Subcutaneous abdominal adipose tissue (tissue), 5 donors: ENCODE measurements at regions not wholly inside any gene's neighbourhood (a gene's known extent, or its start where the extent isn't known, plus 50 kb on each side); places are given as distances from the start of the nearest gene placed in this dataset.
A peak's percentile ranks its signal among the peaks of the same experiment; 100 is the strongest.
"Not testable (repeated sequence)": the region's sequence is repeated elsewhere in the genome, so short reads cannot be mapped to it uniquely, and the experiment has no call there.

ENCODE experiments used
- H3K27ac ChIP-seq: one replicate; pipeline ENCODE4 v1.7.0; 2013; ENCODE audit warnings: low read depth, mild to moderate bottlenecking, inconsistent platforms, low read length, moderate library complexity
- H3K27me3 ChIP-seq, 5 donors: one replicate each; pipeline ENCODE4 v1.7.0; 2013; ENCODE audit warnings: low read length in 5 of 5, inconsistent platforms in 1 of 5; ENCODE audit not compliant: control insufficient read depth in 5 of 5, insufficient read depth in 4 of 5
- H3K36me3 ChIP-seq, 5 donors: one replicate each; pipeline ENCODE4 v1.7.0; 2013; ENCODE audit warnings: low read length in 5 of 5; ENCODE audit not compliant: control insufficient read depth in 5 of 5, insufficient read depth in 5 of 5
- H3K4me1 ChIP-seq, 5 donors: one replicate each; pipeline ENCODE4 v1.7.0; 2013; ENCODE audit warnings: low read length in 5 of 5, mild to moderate bottlenecking in 3 of 5, moderate library complexity in 1 of 5; ENCODE audit not compliant: control insufficient read depth in 5 of 5, insufficient read depth in 5 of 5
- H3K4me3 ChIP-seq, 5 donors: one replicate each; pipeline ENCODE4 v1.7.0; 2013; ENCODE audit warnings: low read length in 5 of 5, low read depth in 1 of 5
- H3K9ac ChIP-seq, 5 donors: one replicate each; pipeline ENCODE4 v1.7.0; 2013; ENCODE audit warnings: low read length in 5 of 5, mild to moderate bottlenecking in 4 of 5, moderate library complexity in 3 of 5
- H3K9me3 ChIP-seq, 5 donors: one replicate each; pipeline ENCODE4 v1.7.0; 2013; ENCODE audit warnings: low read length in 5 of 5; ENCODE audit not compliant: control insufficient read depth in 5 of 5
- donor health status: healthy.
- donor health status: healthy.
- donor health status: healthy.
- donor health status: healthy.
- donor health status: healthy.

GRCh38 chr10:6842722-6843121, 262.6 kb upstream of the PRKCQ start:
- Histone ChIP-seq H3K9ac (no peak overlapping the region), H3K36me3 (no peaks in the 10 kb centered on the region), H3K4me1 (peaks cover 0 to under 1% (median 0%) of the 10 kb centered on the region in 5 donors), H3K27me3 (no peaks in the 10 kb centered on the region), H3K4me3 (no peak overlapping the region), H3K27ac (no peak overlapping the region), H3K9me3 (no peaks in the 10 kb centered on the region)

DNA sequence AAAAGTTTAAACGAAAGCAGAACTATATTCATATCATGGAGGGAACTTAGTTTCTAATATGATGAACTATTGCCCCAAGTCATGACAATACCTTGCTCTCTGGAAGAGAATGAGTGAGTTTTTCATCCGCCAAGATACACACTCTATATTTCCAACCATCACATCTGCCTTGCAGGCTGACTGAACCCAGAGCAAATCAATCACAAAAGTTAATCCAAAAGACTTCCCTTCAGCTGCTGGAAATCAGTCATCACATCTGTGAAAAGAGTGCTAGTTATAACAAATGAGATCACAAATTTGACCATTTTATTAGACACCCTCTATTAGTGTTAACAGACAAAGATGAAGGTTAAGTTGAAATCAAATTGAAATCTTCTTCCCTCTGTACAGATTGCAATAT, 261.7 kb upstream of the PRKCQ start:
- Histone ChIP-seq H3K9ac (no peak overlapping the region), H3K27ac (no peak overlapping the region), H3K4me1 (no peaks in the 10 kb centered on the region), H3K27me3 (no peaks in the 10 kb centered on the region), H3K36me3 (no peaks in the 10 kb centered on the region), H3K9me3 (no peaks in the 10 kb centered on the region), H3K4me3 (no peak overlapping the region)

GRCh38 chr10:6840766-6841165, 260.7 kb upstream of the PRKCQ start:
- Histone ChIP-seq H3K4me3 (no peak overlapping the region), H3K27me3 (no peaks in the 10 kb centered on the region), H3K36me3 (no peaks in the 10 kb centered on the region), H3K9ac (no peak overlapping the region), H3K27ac (peak overlapping the region; percentile 47), H3K4me1 (no peaks in the 10 kb centered on the region), H3K9me3 (no peaks in the 10 kb centered on the region)

DNA sequence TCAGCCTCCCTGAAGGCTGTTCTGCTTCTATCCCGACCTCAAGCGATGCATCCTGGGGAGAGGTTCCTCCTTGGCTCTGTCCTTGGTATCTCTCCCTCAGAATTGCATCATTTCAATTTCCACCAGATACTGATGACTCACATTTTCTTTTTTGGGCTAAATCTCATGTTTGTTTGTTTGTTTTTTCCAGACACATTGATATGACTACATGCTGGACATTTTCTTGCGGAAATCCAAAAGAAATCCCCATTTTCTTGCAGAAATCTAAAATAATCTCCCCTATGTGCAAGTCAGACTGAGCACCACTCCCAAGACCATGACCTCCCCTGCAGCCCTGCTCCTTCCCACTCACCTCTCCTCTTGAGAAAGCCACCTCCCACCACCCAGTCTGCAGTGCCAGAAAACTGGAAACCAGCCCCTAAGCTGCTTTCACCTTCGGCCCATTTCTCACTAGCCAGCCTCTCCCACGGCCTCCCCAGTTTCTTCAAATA, 260.2 kb upstream of the PRKCQ start:
- H3K9me3 ChIP-seq = no peaks in the 10 kb centered on the region
- no peaks in the 10 kb centered on the region for H3K27me3 ChIP-seq
- H3K4me3 ChIP-seq = no peak overlapping the region
- H3K9ac ChIP-seq = no peak overlapping the region
- no peaks in the 10 kb centered on the region for H3K36me3 ChIP-seq
- H3K4me1 ChIP-seq = no peaks in the 10 kb centered on the region
- H3K27ac ChIP-seq = peak overlapping the region; percentile 47

GRCh38 chr10:6838118-6838517, 258.0 kb upstream of the PRKCQ start:
- Histone ChIP-seq H3K4me3 (no peak overlapping the region), H3K9me3 (no peaks in the 10 kb centered on the region), H3K36me3 (no peaks in the 10 kb centered on the region), H3K27ac (no peak overlapping the region), H3K9ac (no peak overlapping the region), H3K27me3 (no peaks in the 10 kb centered on the region), H3K4me1 (no peaks in the 10 kb centered on the region)

DNA sequence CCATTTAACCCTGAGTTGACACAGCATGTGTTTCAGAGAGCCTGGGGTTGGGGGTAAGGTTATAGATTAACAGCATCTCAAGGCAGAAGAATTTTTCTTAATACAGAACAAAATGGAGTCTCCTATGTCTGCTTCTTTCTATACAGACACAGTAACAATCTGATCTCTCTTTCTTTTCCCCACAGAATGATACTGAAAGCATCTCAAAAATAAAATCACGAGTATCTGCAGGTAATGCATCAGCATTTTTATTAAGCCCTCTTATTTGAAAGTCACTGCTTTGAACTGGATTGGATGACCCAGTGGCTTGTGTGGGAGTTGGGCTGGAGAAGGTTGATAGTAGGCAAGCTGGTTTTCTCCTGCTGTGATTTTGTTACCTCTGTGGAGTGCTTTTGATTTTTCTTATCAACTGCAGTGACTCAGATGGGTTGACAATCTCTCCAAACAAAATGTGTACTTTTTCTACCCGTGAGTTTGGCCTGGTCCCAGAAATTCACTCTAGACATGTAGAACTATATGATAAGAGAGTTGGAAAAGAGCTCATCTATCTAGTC, 253.5 kb upstream of the PRKCQ start:
- no peaks in the 10 kb centered on the region for H3K36me3 ChIP-seq
- no peak overlapping the region for H3K9ac ChIP-seq
- H3K4me1 ChIP-seq = no peaks in the 10 kb centered on the region
- H3K4me3 ChIP-seq = no peak overlapping the region
- no peaks in the 10 kb centered on the region for H3K27me3 ChIP-seq
- no peak overlapping the region for H3K27ac ChIP-seq
- H3K9me3 ChIP-seq = no peaks in the 10 kb centered on the region

GRCh38 chr10:6830981-6831380, 250.9 kb upstream of the PRKCQ start:
- H3K27ac ChIP-seq, H3K36me3 ChIP-seq, H3K4me3 ChIP-seq, H3K4me1 ChIP-seq, H3K27me3 ChIP-seq, H3K9me3 ChIP-seq, H3K9ac ChIP-seq: not testable (repeated sequence)

- H3K9me3 ChIP-seq, H3K27ac ChIP-seq, H3K4me1 ChIP-seq, H3K4me3 ChIP-seq, H3K9ac ChIP-seq, H3K27me3 ChIP-seq, H3K36me3 ChIP-seq: not testable (repeated sequence)
These were observed 244.7 kb upstream of the PRKCQ start for GRCh38 chr10:6824793-6825192.

GRCh38 chr10:6823770-6824169, 243.7 kb upstream of the PRKCQ start:
- peaks cover 0 to 4% (median 0%) of the 10 kb centered on the region in 5 donors for H3K27me3 ChIP-seq
- no peaks in the 10 kb centered on the region for H3K9me3 ChIP-seq
- H3K9ac ChIP-seq = no peak overlapping the region
- H3K27ac ChIP-seq = no peak overlapping the region
- H3K4me3 ChIP-seq = no peak overlapping the region
- no peaks in the 10 kb centered on the region for H3K36me3 ChIP-seq
- no peaks in the 10 kb centered on the region for H3K4me1 ChIP-seq

DNA sequence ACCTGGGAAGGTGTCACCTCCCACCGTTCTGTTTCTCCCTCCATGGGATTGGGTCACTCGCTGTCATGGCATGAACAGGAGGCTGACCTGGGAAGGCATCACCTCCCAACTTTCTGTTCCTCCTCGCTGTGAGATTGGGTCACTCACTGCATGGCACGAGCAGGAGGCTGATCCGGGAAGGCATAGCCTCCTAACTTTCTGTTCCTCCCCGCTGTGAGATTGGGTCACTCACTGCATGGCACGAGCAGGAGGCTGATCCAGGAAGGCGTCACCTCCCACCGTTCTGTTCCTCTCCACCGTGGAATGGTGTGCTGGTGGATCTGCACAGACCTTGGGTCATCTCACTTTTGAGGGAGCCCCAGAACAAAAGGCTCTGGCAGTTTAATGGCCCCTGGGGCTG, 239.2 kb upstream of the PRKCQ start:
- no peak overlapping the region for H3K27ac ChIP-seq
- H3K9me3 ChIP-seq = no peaks in the 10 kb centered on the region
- peaks cover 0 to 4% (median 0%) of the 10 kb centered on the region in 5 donors for H3K27me3 ChIP-seq
- no peak overlapping the region for H3K9ac ChIP-seq
- H3K4me3 ChIP-seq = no peak overlapping the region
- H3K4me1 ChIP-seq = peaks cover 0 to 15% (median 0%) of the 10 kb centered on the region in 5 donors
- no peaks in the 10 kb centered on the region for H3K36me3 ChIP-seq

- Histone ChIP-seq H3K27ac (no peak overlapping the region), H3K9ac (no peak overlapping the region), H3K27me3 (peaks cover 0 to 4% (median 0%) of the 10 kb centered on the region in 5 donors), H3K4me1 (peaks cover 0 to 27% (median 0%) of the 10 kb centered on the region in 5 donors), H3K4me3 (no peak overlapping the region), H3K36me3 (no peaks in the 10 kb centered on the region), H3K9me3 (no peaks in the 10 kb centered on the region)
These were observed 237.7 kb upstream of the PRKCQ start for GRCh38 chr10:6817770-6818169.
